Activated CD4-positive, alpha-beta T cell treated with anti-CD3 and anti-CD28 coated beads for 36 hours (primary cell): ENCODE measurements at regions not wholly inside any gene's neighbourhood (a gene's known extent, or its start where the extent isn't known, plus 50 kb on each side); places are given as distances from the start of the nearest gene placed in this dataset.

Experiments
- ATAC-seq: fragments of 200-7000 bp; cut with Tn5 transposase; one replicate; pipeline ENCODE4 v1.10.0; 2021; ENCODE audit warnings: mild to moderate bottlenecking, moderate library complexity
- CTCF ChIA-PET: fragments of 350-600 bp; sonication (Branson Sonifier 250); formaldehyde crosslinking; loops from one replicate; lab custom pipeline; 2021; ENCODE audit warnings: antibody characterized with exemption; lab: Charles Lee
- POLR2A ChIA-PET: fragments of 350-600 bp; sonication (Branson Sonifier 250); formaldehyde crosslinking; loops from one replicate; lab custom pipeline; 2021; ENCODE audit warnings: antibody characterized with exemption, inconsistent platforms; lab: Charles Lee
- DNase-seq: peaks from one replicate; pipeline ENCODE4 v3.0.0-alpha.2; 2020
- H3K27ac Mint-ChIP-seq: one replicate; pipeline ENCODE4 v1.8.0; 2021; ENCODE audit warnings: mixed read lengths
- H3K27me3 Mint-ChIP-seq: one replicate; pipeline ENCODE4 v1.8.0; 2021; ENCODE audit warnings: mixed read lengths
- H3K36me3 Mint-ChIP-seq: one replicate; pipeline ENCODE4 v1.8.0; 2021; ENCODE audit warnings: low read depth, mixed read lengths
- H3K4me1 Mint-ChIP-seq: one replicate; pipeline ENCODE4 v1.8.0; 2021; ENCODE audit warnings: mixed read lengths
- H3K4me3 Mint-ChIP-seq: one replicate; pipeline ENCODE4 v1.8.0; 2021; ENCODE audit warnings: mild to moderate bottlenecking, moderate library complexity, mixed read lengths
- H3K9me3 Mint-ChIP-seq: one replicate; pipeline ENCODE4 v1.8.0; 2021; ENCODE audit warnings: low read depth, mixed read lengths
- intact Hi-C, 2 experiments: fragments of 100-400 bp; cut with DNase I in 1 of 2; cut with micrococcal nuclease in 1 of 2; formaldehyde crosslinking; loops; one replicate each; pipeline versions ENCODE4 v1.14.2 to v1.15.1; 2022 to 2024; cut with DNase I, micrococcal nuclease

- DNase-seq (no peak), ATAC-seq (no peak)
- no peaks in the 10 kb centered on the region for H3K4me1 Mint-ChIP-seq
- CTCF ChIA-PET = no interaction called here
- H3K4me3 Mint-ChIP-seq = no peak overlapping the region
- H3K27me3 Mint-ChIP-seq = no peaks in the 10 kb centered on the region
- intact Hi-C loops = no loop called here
- H3K36me3 Mint-ChIP-seq = no peaks in the 10 kb centered on the region
- H3K27ac Mint-ChIP-seq = no peak overlapping the region
- POLR2A ChIA-PET = no interaction called here
- peaks cover 4% of the 10 kb centered on the region for H3K9me3 Mint-ChIP-seq
Measured at GRCh38 chr4:126860308-126860707, 772.4 kb upstream of the INTU start.

GRCh38 chr4:126869967-126870366 lies 762.8 kb upstream of the INTU start:
- H3K36me3 Mint-ChIP-seq = no peaks in the 10 kb centered on the region
- DNase-seq (no peak), ATAC-seq (no peak)
- H3K4me3 Mint-ChIP-seq = no peak overlapping the region
- no peak overlapping the region for H3K27ac Mint-ChIP-seq
- POLR2A ChIA-PET = no interaction called here
- no peaks in the 10 kb centered on the region for H3K27me3 Mint-ChIP-seq
- CTCF ChIA-PET = no interaction called here
- peaks cover 21% of the 10 kb centered on the region for H3K9me3 Mint-ChIP-seq
- H3K4me1 Mint-ChIP-seq = no peaks in the 10 kb centered on the region
- intact Hi-C loops = no loop called here

DNA sequence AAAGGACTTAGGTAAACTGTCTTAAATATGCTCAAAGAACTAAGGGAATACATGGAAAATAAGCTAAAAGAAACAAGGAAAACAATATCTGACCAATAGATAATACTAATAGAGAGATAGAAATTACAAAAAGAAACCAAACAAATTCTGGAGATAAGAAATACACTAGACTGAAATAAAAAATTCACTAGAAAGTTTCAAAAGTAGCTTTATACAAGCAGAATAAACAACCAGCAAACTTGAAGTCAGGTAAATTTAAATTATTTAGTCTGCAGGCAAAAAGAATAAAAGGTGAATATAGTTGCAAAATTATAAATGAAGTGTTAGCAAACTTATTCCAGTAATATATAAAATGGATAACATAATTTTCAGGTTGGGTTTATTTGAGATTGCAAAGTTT lies 760.9 kb upstream of the INTU start:
- no peak overlapping the region for H3K4me3 Mint-ChIP-seq
- peaks cover 21% of the 10 kb centered on the region for H3K9me3 Mint-ChIP-seq
- ChIA-PET POLR2A (no interaction called here), CTCF (no interaction called here)
- H3K36me3 Mint-ChIP-seq = no peaks in the 10 kb centered on the region
- H3K27me3 Mint-ChIP-seq = no peaks in the 10 kb centered on the region
- H3K4me1 Mint-ChIP-seq = no peaks in the 10 kb centered on the region
- H3K27ac Mint-ChIP-seq = no peak overlapping the region
- intact Hi-C loops = no loop called here
- DNase-seq (no peak), ATAC-seq (no peak)

GRCh38 chr4:126874533-126874932 lies 758.2 kb upstream of the INTU start:
- no peak for ATAC-seq
- no peaks in the 10 kb centered on the region for H3K36me3 Mint-ChIP-seq

DNA sequence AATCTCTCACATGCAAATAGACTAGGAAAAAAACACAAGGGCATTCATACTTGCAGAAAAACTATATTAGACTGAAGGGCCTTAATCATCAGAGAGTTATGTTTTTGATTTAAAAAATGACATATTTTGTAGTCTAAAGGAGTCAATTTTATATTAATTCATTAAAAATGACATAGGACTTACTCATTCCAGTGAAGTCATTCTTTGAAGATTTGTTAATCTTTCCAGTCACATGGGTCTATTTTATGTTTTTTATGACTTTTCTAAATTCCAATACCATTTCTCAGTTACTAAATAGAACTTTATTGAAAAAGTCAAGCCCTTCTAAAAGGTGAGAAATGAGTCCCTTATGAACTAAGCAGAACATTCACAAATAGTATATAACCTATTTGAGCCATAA lies 743.8 kb upstream of the INTU start:
- H3K36me3 Mint-ChIP-seq = no peaks in the 10 kb centered on the region
- H3K9me3 Mint-ChIP-seq = peaks cover 2% of the 10 kb centered on the region
- ChIA-PET POLR2A (no interaction called here), CTCF (no interaction called here)
- H3K4me3 Mint-ChIP-seq = no peak overlapping the region
- DNase-seq (no peak), ATAC-seq (no peak)
- intact Hi-C loops = no loop called here
- no peak overlapping the region for H3K27ac Mint-ChIP-seq
- H3K27me3 Mint-ChIP-seq = no peaks in the 10 kb centered on the region
- H3K4me1 Mint-ChIP-seq = no peaks in the 10 kb centered on the region

More at GRCh38 chr4:126874533-126874932, 758.2 kb upstream of the INTU start:
- H3K4me3 Mint-ChIP-seq = no peak overlapping the region
- H3K27ac Mint-ChIP-seq = no peak overlapping the region
- no peak for DNase-seq
- H3K27me3 Mint-ChIP-seq = no peaks in the 10 kb centered on the region
- ChIA-PET CTCF (no interaction called here), POLR2A (no interaction called here)
- intact Hi-C loops = no loop called here
- H3K4me1 Mint-ChIP-seq = no peaks in the 10 kb centered on the region
- H3K9me3 Mint-ChIP-seq = peaks cover 17% of the 10 kb centered on the region

DNA sequence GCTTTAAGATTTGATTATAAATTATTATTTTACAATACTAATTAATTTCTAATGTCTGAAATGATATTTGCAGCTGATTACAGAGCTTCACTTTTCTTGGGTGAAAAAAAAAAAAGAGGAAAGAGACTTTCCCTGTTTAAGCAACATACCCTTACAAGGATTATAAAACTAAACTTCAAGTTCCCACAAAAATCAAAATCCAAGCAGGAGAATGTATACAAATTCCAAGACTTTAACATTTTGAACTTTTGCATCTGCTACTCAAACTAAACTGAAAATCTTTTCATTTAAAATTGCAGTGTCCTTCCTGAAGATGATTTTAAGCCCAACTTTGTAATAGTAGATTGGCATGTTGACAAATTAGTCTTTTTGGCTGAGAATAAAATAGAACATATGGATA lies 742.4 kb upstream of the INTU start:
- CTCF ChIA-PET = no interaction called here
- H3K27ac Mint-ChIP-seq = no peak overlapping the region
- no peaks in the 10 kb centered on the region for H3K27me3 Mint-ChIP-seq
- ATAC-seq (no peak), DNase-seq (no peak)
- intact Hi-C loops = no loop called here
- H3K36me3 Mint-ChIP-seq = no peaks in the 10 kb centered on the region
- no peaks in the 10 kb centered on the region for H3K4me1 Mint-ChIP-seq
- no peak overlapping the region for H3K4me3 Mint-ChIP-seq
- POLR2A ChIA-PET = no interaction called here
- peaks cover 2% of the 10 kb centered on the region for H3K9me3 Mint-ChIP-seq

- intact Hi-C loops = no loop called here
- DNase-seq (no peak), ATAC-seq (no peak)
- no peaks in the 10 kb centered on the region for H3K27me3 Mint-ChIP-seq
- ChIA-PET POLR2A (no interaction called here), CTCF (no interaction called here)
- no peak overlapping the region for H3K4me3 Mint-ChIP-seq
- H3K9me3 Mint-ChIP-seq = peaks cover 2% of the 10 kb centered on the region
- H3K27ac Mint-ChIP-seq = no peak overlapping the region
- no peaks in the 10 kb centered on the region for H3K36me3 Mint-ChIP-seq
- no peaks in the 10 kb centered on the region for H3K4me1 Mint-ChIP-seq
Measured at GRCh38 chr4:126890994-126891393, 741.8 kb upstream of the INTU start.

DNA sequence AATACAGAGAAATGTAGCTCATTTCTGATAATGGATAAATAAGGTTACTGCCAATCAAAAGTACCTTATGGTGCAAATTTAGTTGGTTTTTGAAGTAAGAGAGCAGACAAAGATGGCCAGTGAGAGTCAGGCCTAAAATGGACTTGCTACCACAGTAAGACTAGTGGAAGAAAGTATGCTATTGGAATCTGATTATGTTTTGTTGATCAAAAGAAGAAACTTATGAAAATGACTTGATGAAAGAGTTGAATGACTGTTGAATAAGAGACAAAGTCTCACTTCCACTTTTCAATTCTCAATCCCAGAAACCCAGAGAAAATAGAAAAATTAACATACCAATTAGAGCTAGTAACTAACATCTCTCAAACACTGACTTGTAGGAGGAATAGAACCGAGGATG lies 737.8 kb upstream of the INTU start:
- CTCF ChIA-PET = no interaction called here

GRCh38 chr4:126895988-126896570 lies 736.7 kb upstream of the INTU start:
- Mint-ChIP-seq H3K27me3 (no peaks in the 10 kb centered on the region), H3K4me1 (no peaks in the 10 kb centered on the region), H3K36me3 (no peaks in the 10 kb centered on the region), H3K9me3 (peaks cover 17% of the 10 kb centered on the region), H3K27ac (no peak overlapping the region), H3K4me3 (no peak overlapping the region)
- intact Hi-C loops = no loop called here
- DNase-seq (no peak), ATAC-seq (no peak)
- CTCF ChIA-PET = no interaction called here
- POLR2A ChIA-PET = no interaction called here

More for the DNA sequence above, 737.8 kb upstream of the INTU start:
- Mint-ChIP-seq H3K4me1 (no peaks in the 10 kb centered on the region), H3K36me3 (no peaks in the 10 kb centered on the region), H3K27ac (no peak overlapping the region), H3K9me3 (peaks cover 11% of the 10 kb centered on the region), H3K4me3 (no peak overlapping the region), H3K27me3 (no peaks in the 10 kb centered on the region)
- ATAC-seq = no peak
- intact Hi-C loops = no loop called here
- DNase-seq = no peak
- POLR2A ChIA-PET = no interaction called here

DNA sequence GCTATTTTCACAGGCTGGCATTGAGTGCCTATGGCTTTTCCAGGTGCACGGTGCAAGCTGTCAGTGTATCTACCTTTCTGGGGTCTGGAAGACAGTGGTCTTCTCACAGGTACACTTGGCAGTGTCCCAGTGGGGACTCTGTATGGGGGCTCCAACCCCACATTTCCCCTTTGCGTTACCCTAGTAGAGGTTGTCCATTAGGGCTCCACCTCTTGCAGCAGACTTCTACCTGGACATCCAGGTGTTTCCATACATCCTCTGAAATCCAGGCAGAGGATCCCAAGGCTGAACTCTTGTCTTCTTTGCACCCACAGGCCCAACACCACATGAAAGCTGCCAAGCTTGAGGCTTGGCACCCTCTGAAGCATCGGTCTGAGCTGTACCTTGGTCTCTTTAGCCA lies 735.7 kb upstream of the INTU start:
- Mint-ChIP-seq H3K9me3 (peaks cover 17% of the 10 kb centered on the region), H3K27me3 (no peaks in the 10 kb centered on the region), H3K4me1 (no peaks in the 10 kb centered on the region), H3K27ac (no peak overlapping the region), H3K4me3 (no peak overlapping the region), H3K36me3 (no peaks in the 10 kb centered on the region)
- no peak for DNase-seq
- intact Hi-C loops = no loop called here
- ATAC-seq = no peak
- CTCF ChIA-PET = no interaction called here
- POLR2A ChIA-PET = no interaction called here

DNA sequence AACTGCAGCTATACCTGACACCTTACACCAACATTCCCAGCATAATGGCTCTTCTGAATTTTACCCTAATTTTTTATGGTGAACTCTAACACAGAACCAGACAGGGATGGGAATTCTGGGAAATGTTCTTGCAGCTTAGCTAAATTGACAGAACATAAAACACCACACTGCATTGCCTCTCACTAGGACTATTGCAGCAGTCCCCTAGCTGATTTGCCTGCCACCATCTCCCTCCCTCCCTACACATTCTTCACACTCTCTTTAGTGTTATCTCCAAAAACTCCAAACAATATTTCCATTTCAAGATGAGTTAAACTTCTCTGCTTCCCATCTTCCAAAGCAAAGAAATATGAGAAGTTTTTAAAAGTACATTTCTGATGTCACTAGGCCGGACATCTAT lies 733.9 kb upstream of the INTU start:
- intact Hi-C loops = no loop called here
- Mint-ChIP-seq H3K27me3 (no peaks in the 10 kb centered on the region), H3K4me3 (no peak overlapping the region), H3K9me3 (peaks cover 15% of the 10 kb centered on the region), H3K4me1 (no peaks in the 10 kb centered on the region), H3K27ac (no peak overlapping the region), H3K36me3 (no peaks in the 10 kb centered on the region)
- ChIA-PET CTCF (interaction anchor here (0.7 to 1.4 kb wide), 2 partner anchors 10 to 67 kb away, joined by 3 read pairs; no protein-coding TSS in a partner anchor), POLR2A (no interaction called here)
- no peak for DNase-seq
- no peak for ATAC-seq

GRCh38 chr4:126899331-126899801 lies 733.4 kb upstream of the INTU start:
- Mint-ChIP-seq H3K4me3 (no peak overlapping the region), H3K9me3 (peaks cover 15% of the 10 kb centered on the region), H3K36me3 (no peaks in the 10 kb centered on the region), H3K4me1 (no peaks in the 10 kb centered on the region), H3K27ac (no peak overlapping the region), H3K27me3 (no peaks in the 10 kb centered on the region)
- intact Hi-C loops = no loop called here
- POLR2A ChIA-PET = no interaction called here
- no peak for DNase-seq
- no peak for ATAC-seq
- CTCF ChIA-PET = interaction anchor here (1.4 kb wide), 1 partner anchor 9 kb away, joined by 3 read pairs; no protein-coding TSS in a partner anchor
